C4-2B (cell line): ENCODE measurements at regions not wholly inside any gene's neighbourhood (a gene's known extent, or its start where the extent isn't known, plus 50 kb on each side); places are given as distances from the start of the nearest gene placed in this dataset.

ENCODE experiments used
- ZFX ChIP-seq: fragments of 450-650 bp; IDR thresholded peaks from 2 replicates; pipeline ENCODE4 v1.6.1; 2017
- TF ChIP-seq, protein P1 (sequence below): fragments of 450-650 bp; conservative IDR thresholded peaks from 2 replicates; pipeline ENCODE4 v1.5.1; 2017; ENCODE audit warnings: mild to moderate bottlenecking

- TF ChIP-seq, protein P1, sequence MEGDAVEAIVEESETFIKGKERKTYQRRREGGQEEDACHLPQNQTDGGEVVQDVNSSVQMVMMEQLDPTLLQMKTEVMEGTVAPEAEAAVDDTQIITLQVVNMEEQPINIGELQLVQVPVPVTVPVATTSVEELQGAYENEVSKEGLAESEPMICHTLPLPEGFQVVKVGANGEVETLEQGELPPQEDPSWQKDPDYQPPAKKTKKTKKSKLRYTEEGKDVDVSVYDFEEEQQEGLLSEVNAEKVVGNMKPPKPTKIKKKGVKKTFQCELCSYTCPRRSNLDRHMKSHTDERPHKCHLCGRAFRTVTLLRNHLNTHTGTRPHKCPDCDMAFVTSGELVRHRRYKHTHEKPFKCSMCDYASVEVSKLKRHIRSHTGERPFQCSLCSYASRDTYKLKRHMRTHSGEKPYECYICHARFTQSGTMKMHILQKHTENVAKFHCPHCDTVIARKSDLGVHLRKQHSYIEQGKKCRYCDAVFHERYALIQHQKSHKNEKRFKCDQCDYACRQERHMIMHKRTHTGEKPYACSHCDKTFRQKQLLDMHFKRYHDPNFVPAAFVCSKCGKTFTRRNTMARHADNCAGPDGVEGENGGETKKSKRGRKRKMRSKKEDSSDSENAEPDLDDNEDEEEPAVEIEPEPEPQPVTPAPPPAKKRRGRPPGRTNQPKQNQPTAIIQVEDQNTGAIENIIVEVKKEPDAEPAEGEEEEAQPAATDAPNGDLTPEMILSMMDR = no peak
- no peak for TF ChIP-seq ZFX
Measured at GRCh38 chrX:66863721-66864120, 224.8 kb upstream of the EDA2R start.
